ENCODE measurements at regions not wholly inside any gene's neighbourhood (a gene's known extent, or its start where the extent isn't known, plus 50 kb on each side); places are given as distances from the start of the nearest gene placed in this dataset.

DNA sequence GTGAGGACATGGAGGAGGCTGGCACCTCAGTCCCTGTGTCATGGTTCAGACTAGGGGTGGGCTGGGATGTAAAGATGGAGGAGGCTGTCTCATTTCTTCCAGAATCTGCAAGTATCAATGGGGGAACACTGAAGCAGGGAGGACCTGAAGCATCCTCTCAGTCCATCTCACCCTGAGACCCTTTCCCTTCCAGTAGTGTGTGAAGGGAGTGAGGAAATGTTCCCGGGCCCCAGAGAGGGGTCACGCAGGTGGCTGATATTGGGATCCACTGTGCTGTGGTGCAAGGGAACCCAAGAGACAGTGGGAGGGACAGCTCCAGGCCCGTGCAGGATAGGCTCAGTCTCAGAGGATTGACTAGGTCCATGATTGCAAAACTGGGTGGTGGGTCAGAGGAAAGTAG is 72.2 kb upstream of the ADPGK start:
- H3K27me3 Mint-ChIP-seq (ENCODE audit: insufficient read depth, unreplicated experiment), result peaks cover 12% of the 10 kb centered on the region
- CTCF ChIA-PET, result interaction anchor here (0.5 kb wide), 1 partner anchor 50 kb away, joined by 3 read pairs; no protein-coding TSS in a partner anchor
- H3K36me3 ChIP-seq (ENCODE audit: control insufficient read depth, insufficient read depth, low read length), result no peaks in the 10 kb centered on the region

DNA sequence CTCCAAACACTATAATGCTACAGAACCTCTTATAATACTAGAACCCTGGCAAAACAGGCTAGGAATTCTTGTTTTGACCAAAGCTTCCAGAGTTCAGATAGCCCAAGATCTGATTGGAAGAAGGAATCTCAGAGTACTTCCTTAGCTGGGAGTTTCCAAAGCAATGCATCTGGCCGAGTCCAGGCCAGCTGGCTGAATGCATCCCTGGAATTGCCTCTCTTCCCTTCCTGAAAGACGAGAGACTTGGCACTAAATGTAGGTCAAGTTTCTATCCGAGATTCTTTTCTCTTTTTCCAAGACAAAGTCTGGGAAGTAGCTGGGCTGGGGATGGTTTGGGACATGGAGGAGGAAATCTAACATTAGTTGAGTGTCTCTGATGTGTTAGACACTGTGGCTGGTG is 68.7 kb upstream of the ADPGK start:
- POLR2A ChIA-PET, result no interaction called here
- intact Hi-C loops (cut with micrococcal nuclease; ENCODE audit: unreplicated experiment), result no loop called here
- no peaks in the 10 kb centered on the region for H3K27me3 ChIP-seq (replicated peaks; ENCODE audit: control insufficient read depth, insufficient read depth, low read length)

More for the DNA sequence above, 72.2 kb upstream of the ADPGK start:
- Histone ChIP-seq H3K4me3 (ENCODE audit: low read depth, low read length) (no peak overlapping the region), H3K27me3 (replicated peaks; ENCODE audit: control insufficient read depth, insufficient read depth, low read length) (no peaks in the 10 kb centered on the region), H3K4me1 (no peaks in the 10 kb centered on the region), H3K9me3 (no peaks in the 10 kb centered on the region)
- Mint-ChIP-seq H3K27ac (ENCODE audit: unreplicated experiment) (no peak overlapping the region), H3K4me1 (ENCODE audit: low read depth, unreplicated experiment) (no peaks in the 10 kb centered on the region), H3K4me3 (ENCODE audit: unreplicated experiment) (no peak overlapping the region), H3K9me3 (ENCODE audit: unreplicated experiment) (no peaks in the 10 kb centered on the region), H3K36me3 (ENCODE audit: insufficient read depth, unreplicated experiment) (no peaks in the 10 kb centered on the region)
- DNase-seq, result no peak
- no TSS peak for BruUV-seq (replicated peaks)
- POLR2A ChIA-PET, result no interaction called here
- TF ChIP-seq, protein P1, sequence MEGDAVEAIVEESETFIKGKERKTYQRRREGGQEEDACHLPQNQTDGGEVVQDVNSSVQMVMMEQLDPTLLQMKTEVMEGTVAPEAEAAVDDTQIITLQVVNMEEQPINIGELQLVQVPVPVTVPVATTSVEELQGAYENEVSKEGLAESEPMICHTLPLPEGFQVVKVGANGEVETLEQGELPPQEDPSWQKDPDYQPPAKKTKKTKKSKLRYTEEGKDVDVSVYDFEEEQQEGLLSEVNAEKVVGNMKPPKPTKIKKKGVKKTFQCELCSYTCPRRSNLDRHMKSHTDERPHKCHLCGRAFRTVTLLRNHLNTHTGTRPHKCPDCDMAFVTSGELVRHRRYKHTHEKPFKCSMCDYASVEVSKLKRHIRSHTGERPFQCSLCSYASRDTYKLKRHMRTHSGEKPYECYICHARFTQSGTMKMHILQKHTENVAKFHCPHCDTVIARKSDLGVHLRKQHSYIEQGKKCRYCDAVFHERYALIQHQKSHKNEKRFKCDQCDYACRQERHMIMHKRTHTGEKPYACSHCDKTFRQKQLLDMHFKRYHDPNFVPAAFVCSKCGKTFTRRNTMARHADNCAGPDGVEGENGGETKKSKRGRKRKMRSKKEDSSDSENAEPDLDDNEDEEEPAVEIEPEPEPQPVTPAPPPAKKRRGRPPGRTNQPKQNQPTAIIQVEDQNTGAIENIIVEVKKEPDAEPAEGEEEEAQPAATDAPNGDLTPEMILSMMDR (IDR thresholded peaks at IDR 0.05; ENCODE audit: insufficient read depth in 1 of 2, low read depth in 1 of 2, low read length in 1 of 2, severe bottlenecking in 1 of 2, unreplicated experiment in 1 of 2), result no peak
- intact Hi-C loops (cut with micrococcal nuclease; ENCODE audit: unreplicated experiment), result no loop called here

GRCh38 chr15:72851586-72851985 is 68.0 kb upstream of the ADPGK start:
- Mint-ChIP-seq H3K27me3 (ENCODE audit: insufficient read depth, unreplicated experiment) (peaks cover 28% of the 10 kb centered on the region), H3K9me3 (ENCODE audit: unreplicated experiment) (no peaks in the 10 kb centered on the region), H3K27ac (ENCODE audit: unreplicated experiment) (no peak overlapping the region), H3K4me1 (ENCODE audit: low read depth, unreplicated experiment) (no peaks in the 10 kb centered on the region), H3K36me3 (ENCODE audit: insufficient read depth, unreplicated experiment) (no peaks in the 10 kb centered on the region), H3K4me3 (ENCODE audit: unreplicated experiment) (no peak overlapping the region)
- intact Hi-C loops (cut with micrococcal nuclease; ENCODE audit: unreplicated experiment), result no loop called here
- BruUV-seq (replicated peaks), result no TSS peak
- ChIA-PET POLR2A (no interaction called here), CTCF (no interaction called here)
- Histone ChIP-seq H3K4me1 (no peaks in the 10 kb centered on the region), H3K4me3 (ENCODE audit: low read depth, low read length) (no peak overlapping the region), H3K9me3 (no peaks in the 10 kb centered on the region), H3K27me3 (replicated peaks; ENCODE audit: control insufficient read depth, insufficient read depth, low read length) (no peaks in the 10 kb centered on the region), H3K36me3 (ENCODE audit: control insufficient read depth, insufficient read depth, low read length) (no peaks in the 10 kb centered on the region)
- DNase-seq, result no peak
- TF ChIP-seq, protein P1 (IDR thresholded peaks at IDR 0.05; ENCODE audit: insufficient read depth in 1 of 2, low read depth in 1 of 2, low read length in 1 of 2, severe bottlenecking in 1 of 2, unreplicated experiment in 1 of 2), result no peak

More for the DNA sequence above, 68.7 kb upstream of the ADPGK start:
- H3K36me3 Mint-ChIP-seq (ENCODE audit: insufficient read depth, unreplicated experiment), result no peaks in the 10 kb centered on the region
- BruUV-seq (replicated peaks), result no TSS peak
- Histone ChIP-seq H3K9me3 (no peaks in the 10 kb centered on the region), H3K4me1 (no peaks in the 10 kb centered on the region), H3K36me3 (ENCODE audit: control insufficient read depth, insufficient read depth, low read length) (no peaks in the 10 kb centered on the region), H3K4me3 (ENCODE audit: low read depth, low read length) (no peak overlapping the region)
- no peak overlapping the region for H3K27ac Mint-ChIP-seq (ENCODE audit: unreplicated experiment)
- CTCF ChIA-PET, result no interaction called here
- no peaks in the 10 kb centered on the region for H3K9me3 Mint-ChIP-seq (ENCODE audit: unreplicated experiment)
- peaks cover 28% of the 10 kb centered on the region for H3K27me3 Mint-ChIP-seq (ENCODE audit: insufficient read depth, unreplicated experiment)
- DNase-seq, result no peak
- TF ChIP-seq, protein P1 (IDR thresholded peaks at IDR 0.05; ENCODE audit: insufficient read depth in 1 of 2, low read depth in 1 of 2, low read length in 1 of 2, severe bottlenecking in 1 of 2, unreplicated experiment in 1 of 2), result no peak
- H3K4me3 Mint-ChIP-seq (ENCODE audit: unreplicated experiment), result no peak overlapping the region
- H3K4me1 Mint-ChIP-seq (ENCODE audit: low read depth, unreplicated experiment), result no peaks in the 10 kb centered on the region

All from Caco-2 (cell line).